Lower leg skin (tissue), 3 donors: ENCODE measurements at regions not wholly inside any gene's neighbourhood (a gene's known extent, or its start where the extent isn't known, plus 50 kb on each side); places are given as distances from the start of the nearest gene placed in this dataset.

Experiments
- CTCF ChIP-seq, 3 donors: fragments of 450-650 bp; IDR thresholded peaks; one replicate each; pipeline ENCODE4 v1.5.1; 2016; ENCODE audit warnings: antibody characterized with exemption in 3 of 3, mild to moderate bottlenecking in 3 of 3, moderate library complexity in 2 of 3
- POLR2A ChIP-seq, 2 donors: fragments of 450-650 bp; IDR thresholded peaks; one replicate each; pipeline ENCODE4 v1.6.1; 2016 to 2017; ENCODE audit warnings: antibody characterized with exemption in 2 of 2, mild to moderate bottlenecking in 1 of 2, moderate library complexity in 1 of 2

GRCh38 chr3:73999501-73999900 is 374.8 kb upstream of the PDZRN3 start:
- TF ChIP-seq CTCF (IDR thresholded peaks at IDR 0.05) (no peak), POLR2A (IDR thresholded peaks at IDR 0.05) (no peak)
